SK-MEL-5 (cell line): ENCODE measurements at regions not wholly inside any gene's neighbourhood (a gene's known extent, or its start where the extent isn't known, plus 50 kb on each side); places are given as distances from the start of the nearest gene placed in this dataset.
A peak's percentile ranks its signal among the peaks of the same experiment; 100 is the strongest.
"Not testable (repeated sequence)": the region's sequence is repeated elsewhere in the genome, so short reads cannot be mapped to it uniquely, and the experiment has no call there.

ENCODE experiments used
- DNase-seq: peaks from one replicate; pipeline ENCODE4 v3.0.0-alpha.2; 2016; ENCODE audit warnings: low read depth, low spot score
- in situ Hi-C: cut with HindIII; loops from 2 replicates; pipeline ENCODE4 v1.10.0; 2016; ENCODE audit warnings: low sequenced_read_pairs, high pct_unique_total_duplicates, low pct_unique_long_range_greater_than_20kb

DNA sequence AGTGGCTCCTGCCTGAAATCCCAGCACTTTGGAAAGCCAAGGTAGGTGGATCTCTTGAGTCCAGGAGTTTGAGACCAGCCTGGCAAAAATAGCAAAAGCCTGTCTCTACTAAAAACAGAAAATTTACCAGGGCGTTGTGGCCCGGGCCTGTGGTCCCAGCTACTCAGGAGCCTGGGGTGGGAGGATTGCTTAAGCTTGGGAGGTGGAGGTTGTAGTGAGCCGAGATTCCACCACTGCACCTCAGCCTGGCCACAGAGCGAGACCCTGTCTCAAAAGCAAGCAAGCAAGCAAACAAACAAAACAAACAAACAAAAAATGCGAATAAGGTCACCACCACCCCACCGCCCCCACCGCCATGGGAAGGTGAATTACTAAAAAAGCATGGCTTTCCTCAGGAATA is 238.7 kb downstream of the ATXN7L3B start:
- in situ Hi-C loops: no loop called here
- no peak for DNase-seq

DNA sequence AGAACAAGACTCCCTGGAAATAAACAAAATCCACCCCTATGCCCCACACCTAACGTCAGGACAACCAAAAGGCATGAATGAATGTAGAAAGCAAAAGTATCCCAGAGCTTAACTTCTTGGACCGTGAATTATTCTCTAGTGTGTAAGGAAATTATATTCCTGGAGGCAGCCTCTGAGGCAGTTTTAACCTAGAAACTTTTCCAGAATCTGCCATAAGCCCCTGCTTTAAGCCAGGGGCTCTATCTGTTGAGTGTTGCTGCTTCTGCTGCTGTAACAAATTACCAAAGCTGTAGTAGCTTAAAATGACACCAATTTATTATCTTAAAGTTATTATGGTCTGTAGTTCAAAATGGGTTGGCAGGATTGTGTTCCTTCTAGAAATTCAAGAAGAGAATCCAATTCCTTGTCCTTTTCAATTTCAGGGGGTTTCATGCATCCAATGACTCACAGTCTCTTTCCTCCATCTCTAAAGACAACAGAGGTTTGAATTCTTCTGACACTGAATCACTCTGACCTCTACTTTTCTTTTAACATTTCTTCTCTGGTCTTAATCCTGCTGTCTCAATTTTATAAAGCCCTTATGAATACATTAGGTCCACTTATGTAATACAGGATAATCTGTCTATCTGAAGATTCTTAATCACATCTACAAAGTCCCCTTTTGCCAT is 242.7 kb downstream of the ATXN7L3B start:
- no peak for DNase-seq
- in situ Hi-C loops: no loop called here

DNA sequence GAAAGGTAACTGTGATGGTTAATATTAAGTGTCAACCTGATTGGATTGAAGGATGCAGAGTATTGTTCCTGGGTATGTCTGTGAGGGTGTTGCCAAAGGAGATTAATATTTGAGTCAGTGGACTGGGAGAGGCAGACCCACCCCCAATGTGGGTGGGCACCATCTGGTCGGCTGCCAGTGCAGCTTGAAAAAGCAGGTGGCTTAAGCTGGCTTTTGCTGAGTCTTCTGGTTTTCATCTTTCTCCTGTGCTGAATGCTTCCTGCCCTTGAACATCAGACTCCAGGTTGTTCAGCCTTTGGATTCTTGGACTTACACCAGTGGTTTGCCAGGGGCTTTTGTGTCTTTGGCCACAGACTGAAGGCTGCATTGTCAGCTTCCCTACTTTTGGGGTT is 243.2 kb downstream of the ATXN7L3B start:
- DNase-seq, in situ Hi-C loops: not testable (repeated sequence)

DNA sequence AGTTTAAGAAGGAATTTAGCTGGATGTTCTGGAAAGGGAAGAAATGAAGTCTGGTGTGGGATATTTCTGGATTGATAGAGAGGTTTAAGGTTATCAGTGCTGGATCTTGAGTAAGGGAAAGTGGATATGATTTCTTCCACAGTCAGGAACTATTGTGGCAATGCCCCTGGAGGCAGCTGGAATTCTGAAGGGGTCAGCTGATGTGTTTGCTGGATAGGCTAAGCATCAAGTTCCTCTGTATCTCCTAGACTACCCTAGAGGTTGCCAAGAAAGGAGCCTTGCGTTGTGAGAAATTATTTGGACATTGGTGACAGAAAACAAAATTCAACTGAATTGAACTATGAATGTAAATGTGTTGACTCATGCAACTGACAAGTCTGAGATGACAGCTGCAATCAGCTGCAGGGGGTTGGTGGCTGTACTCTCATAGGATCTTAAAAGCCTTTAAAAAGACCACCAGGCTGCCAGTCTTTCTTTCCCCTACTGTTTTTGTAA is 244.4 kb downstream of the ATXN7L3B start:
- in situ Hi-C loops: no loop called here
- peak; percentile 11 for DNase-seq

DNA sequence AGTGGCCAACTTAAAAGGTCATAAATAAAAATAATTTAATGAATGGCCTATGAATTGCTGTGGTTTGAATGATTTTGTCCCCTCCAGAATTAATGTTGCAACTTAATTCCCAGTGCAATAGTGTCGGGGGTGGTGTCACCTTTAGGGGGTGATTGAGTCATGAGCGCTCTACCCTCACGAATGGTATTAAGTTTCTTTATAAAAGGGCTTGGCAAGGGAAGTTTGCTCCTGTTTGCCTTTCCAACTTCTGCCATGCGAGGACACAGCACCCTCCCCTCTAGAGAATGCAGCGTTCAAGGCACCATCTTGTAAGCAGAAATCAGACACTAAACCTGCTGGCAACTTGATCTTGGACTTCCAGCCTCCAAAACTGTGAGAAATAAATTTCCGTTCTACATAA is 253.3 kb downstream of the ATXN7L3B start:
- no peak for DNase-seq
- in situ Hi-C loops: no loop called here

DNA sequence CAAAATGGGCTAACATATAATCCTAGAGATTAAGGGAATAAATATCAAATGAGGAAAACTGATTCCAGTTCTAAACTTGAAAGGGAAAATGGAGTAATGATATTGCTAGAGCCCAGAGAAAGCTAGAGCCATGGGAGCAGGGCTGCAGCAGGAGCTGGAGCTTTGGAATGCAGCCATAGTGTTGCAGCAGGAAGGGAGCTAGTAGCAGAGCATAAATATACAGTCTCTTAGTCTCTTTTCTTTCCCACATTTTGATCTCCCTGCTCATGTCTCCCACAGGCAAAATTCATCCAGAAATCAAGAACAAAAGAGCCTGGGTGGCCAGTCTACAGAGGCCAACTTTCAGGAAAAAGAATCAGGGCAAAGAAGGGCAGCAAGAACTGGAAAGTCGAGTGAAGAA is 253.7 kb downstream of the ATXN7L3B start:
- in situ Hi-C loops: no loop called here
- DNase-seq: no peak

DNA sequence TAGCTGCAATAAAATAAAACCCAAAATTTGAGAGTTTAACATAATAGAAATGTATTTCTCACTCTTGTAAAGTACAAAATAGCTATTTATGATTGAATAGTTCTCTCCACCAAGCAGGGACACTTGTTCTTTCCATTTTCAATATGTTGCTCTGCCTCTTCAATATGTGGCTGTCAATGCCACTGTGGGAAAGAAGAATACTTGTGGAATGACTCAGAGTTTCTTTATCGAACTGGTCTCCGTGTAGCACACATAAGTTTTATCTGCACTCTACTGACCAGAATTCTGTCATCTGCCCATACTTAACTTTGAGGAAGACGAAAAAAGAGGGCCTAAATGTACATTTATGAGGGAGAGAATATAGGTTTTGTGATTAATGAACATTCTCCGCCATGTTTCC is 256.9 kb downstream of the ATXN7L3B start:
- DNase-seq: no peak
- in situ Hi-C loops: no loop called here

DNA sequence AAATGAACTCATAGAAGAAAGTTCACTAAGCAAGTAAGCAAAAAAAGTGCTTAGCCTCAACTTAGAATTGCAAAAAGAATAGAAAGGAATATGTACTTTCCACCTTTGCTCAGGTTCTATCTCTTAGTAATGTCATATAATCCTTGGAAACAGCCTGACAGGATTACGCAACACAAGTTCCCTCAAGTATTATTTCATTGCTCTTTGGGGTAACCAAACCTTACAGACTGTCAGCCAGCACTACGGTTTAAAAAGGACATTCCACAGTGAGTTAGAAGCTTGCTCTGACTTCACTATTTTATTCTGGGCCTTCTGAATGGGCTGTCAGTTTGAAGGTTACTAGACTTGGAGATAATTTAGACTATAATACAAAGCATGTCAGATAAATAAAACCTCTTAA is 264.0 kb downstream of the ATXN7L3B start:
- DNase-seq: no peak
- in situ Hi-C loops: no loop called here

DNA sequence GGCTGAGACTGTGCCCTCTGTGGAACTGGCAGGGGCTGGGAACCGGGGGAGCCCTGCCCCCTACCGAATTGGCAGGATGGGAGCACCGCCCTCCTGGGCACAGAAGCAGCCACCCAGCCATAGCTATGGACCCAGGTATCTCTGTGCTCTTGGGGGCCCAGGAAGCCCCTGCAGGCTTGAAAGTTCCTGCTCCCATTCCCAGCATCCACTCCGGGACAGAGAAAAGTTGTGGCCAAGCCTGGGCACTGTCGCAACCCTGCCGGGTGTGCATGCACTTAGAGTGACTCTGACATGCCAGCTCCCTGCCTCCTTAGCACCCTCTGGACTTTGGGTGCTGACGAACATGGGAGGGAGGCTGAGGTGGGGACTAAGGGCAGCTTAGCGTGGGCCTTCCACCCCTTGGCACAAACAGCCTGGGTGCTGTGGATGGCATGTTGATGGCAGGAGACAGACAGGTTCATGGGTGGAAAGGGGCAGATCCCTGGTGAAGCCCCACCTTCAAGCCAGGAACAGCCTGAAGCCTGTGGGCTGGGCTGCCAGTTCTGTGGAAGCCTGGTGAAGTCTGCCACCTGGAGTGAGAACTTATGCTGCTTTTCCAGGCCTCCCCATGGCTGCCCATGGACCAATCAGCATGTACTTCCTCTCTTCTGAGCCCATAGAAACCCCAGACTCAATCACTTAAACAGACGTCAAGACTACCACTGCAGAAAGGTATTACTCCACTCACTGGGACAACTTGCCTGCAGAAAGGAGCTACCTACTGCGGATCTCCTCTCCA is 279.0 kb downstream of the ATXN7L3B start:
- in situ Hi-C loops: no loop called here
- peak; percentile 22 for DNase-seq

DNA sequence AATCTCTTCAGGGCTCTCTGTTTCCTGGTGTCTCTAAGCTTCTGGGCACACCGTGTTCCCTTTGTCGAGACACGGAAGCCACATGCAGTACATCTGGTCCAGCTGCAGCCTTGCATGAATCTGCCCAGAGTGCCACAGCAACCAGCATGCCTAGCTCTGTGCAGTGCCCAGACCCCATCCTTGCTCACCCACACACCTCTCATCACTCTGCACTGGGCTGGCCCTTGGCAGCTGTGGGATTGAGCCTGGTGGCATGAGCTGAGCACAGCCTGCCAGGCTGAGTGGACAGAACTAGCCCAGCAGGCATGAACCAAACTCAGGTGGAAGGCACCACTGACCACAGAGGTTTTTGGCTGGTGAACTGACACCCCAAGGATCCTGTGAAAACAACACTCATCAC is 279.9 kb downstream of the ATXN7L3B start:
- no peak for DNase-seq
- in situ Hi-C loops: no loop called here

DNA sequence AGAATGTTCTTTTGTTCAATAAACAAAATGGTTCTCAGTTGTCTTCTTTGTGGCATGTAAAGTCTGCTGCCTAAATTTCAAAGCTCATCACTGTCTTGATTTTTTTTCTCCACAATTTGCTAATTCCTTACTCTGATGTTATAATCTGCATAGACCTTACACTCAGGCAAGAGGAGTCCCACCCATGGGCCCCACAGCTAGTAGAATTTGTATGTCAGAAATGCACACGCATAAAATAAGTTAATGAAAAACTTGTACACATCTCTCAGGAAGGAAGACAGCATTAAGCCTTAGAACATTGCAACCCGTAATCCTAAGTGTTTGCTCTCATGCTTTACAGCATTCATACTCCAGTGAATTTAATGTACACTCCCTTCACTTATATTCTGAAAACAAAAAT is 280.8 kb downstream of the ATXN7L3B start:
- DNase-seq: no peak
- in situ Hi-C loops: no loop called here

DNA sequence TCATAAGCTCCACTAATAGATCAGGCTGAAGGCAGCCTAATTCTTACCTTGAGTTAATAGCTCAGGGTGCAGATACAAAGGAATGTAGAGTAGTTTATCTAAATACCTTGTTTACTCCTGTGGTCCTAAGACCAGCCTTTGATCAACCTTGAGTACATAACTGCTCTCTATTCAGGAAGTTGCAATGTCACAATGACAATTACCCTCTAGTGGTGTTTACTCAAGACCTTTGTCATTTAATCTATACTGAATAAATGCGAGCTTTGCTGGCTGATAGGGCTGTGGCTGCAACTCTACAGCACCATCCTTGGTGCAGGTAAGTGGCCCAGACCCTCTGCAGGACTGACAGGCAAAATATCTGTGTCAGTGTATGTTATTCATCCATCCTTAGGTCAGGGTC is 282.7 kb downstream of the ATXN7L3B start:
- DNase-seq: no peak
- in situ Hi-C loops: no loop called here

DNA sequence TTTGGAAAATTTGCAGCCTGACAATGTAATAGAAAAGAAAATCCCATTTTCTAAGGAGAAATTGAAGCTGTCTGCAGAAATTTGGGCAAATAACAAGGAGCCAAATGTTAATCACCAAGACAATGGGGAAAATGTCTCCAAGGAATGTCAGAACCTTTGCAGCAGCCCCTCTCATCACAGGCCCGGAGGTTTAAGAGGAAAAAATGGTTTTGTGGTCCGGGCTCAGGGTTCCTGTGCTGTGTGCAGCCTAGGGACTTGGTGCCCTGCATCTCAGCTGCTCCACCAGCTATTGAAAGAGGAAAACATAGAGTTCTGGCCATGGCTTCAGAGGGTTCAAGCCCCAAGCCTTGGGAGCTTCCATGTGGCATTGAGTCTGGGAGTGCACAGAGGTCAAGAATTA is 298.9 kb downstream of the ATXN7L3B start:
- in situ Hi-C loops: no loop called here
- no peak for DNase-seq

DNA sequence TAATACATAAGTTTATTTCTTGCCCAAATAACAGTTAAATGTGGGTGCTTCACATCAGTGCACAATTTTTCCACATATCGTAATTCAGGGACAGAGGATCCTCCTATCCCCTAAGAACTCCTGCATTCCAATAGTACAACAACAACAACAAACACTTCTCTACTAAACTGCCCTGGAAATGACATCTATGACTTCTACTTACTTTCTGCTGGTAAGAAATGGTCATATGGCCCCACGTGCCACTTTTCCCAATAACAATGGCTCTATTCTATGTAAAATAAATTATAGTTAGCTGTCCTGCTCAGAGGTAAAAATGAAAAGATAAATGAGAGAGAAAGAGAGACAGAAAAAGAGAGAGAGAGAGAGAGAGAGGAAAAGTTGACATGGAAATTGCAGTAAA is 308.5 kb downstream of the ATXN7L3B start:
- in situ Hi-C loops: no loop called here
- DNase-seq: peak; percentile 67

DNA sequence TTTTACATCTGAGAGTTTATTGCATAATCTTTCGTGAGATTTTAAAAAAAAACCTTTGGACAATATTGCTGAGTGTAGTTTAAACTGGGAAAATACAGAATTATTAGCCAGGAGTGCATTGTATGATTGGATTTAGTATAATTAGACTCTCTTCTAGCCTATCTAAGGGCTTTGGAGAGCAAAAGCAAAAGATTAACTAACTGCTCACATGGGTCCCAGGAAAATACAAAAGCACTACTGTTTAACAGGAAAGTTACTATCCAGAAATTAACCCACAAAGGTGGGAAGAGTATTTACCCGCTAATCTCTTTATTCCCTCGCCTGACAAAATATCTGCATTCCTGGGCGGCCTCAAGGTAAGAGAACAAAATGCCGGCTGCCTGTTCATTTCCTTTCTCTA is 309.5 kb downstream of the ATXN7L3B start:
- in situ Hi-C loops: no loop called here
- peak; percentile 17 for DNase-seq

DNA sequence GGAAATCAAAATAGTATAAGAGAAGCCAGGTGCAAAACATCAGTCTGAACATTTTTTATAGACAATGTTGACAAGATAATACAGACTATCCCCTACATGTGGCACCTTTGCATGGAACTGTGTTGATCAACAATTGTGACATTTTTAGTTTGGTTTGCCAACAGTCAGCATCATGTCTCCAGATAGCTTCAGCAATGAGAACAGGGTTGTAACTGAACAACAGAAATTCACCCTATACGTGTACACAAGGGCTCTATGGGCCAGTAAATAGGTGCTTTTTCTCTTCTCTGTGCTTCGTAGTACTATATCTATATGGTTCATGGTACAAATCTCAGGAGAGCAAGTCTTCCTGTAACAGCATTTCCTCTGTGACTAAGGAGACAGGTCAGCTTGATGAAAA is 310.4 kb downstream of the ATXN7L3B start:
- in situ Hi-C loops: no loop called here
- no peak for DNase-seq

DNA sequence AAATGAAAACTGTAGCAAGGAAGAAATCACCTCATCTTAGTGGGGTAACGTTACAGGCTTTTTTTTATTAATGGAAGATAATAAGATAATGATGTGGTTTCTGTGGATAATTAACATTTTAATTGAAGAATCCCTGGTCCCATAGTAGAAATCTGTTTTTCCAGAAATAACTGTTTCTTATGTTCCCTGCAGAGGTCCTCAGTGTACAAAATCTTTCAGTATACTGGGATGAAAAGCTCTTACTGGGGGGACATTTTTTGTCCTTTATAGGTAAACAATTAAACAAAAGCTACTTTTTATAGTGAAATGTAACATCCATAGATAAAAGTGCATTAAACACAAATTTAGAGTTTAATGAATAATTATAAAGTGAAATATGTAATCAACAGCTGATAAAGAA is 312.2 kb downstream of the ATXN7L3B start:
- peak; percentile 33 for DNase-seq
- in situ Hi-C loops: no loop called here

DNA sequence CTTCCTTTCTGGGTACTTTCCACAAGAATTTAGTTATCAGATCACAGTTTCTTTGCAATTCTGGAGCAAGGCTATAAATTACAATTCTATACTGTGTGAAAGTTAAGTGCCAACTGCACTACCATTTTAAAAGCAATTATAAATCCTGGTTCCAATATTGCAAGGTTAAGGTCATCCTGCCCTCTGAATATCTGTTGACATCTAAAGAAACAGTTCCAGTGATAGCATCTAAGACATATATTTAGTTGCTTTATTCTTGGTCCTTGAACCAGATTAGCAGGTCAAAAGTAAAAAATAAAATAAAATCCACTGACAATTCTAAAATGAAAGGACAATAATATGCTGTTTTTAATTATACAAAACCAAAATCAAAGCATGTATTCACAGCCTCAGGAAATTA is 334.2 kb downstream of the ATXN7L3B start:
- in situ Hi-C loops: no loop called here
- no peak for DNase-seq

DNA sequence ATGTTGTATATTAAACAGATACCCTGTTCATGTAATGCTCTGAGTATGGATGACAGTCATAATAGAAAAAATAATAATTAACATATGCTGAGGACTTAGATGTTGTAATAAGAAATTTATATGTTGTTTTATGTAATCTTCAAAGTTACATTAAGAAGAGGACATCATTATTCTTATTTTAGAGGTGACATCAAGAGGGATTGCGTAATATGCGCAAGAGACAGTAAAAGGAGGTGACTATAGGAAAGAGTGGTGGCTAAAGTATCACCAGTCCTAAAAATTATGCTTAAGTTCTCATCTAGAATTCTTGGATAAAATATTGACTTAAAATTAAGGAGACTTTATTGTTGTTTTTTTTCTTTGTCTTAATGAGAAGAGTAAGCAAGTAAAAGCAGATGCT is 323.9 kb downstream of the KCNC2 start:
- in situ Hi-C loops: no loop called here
- no peak for DNase-seq
